Activated CD4-positive, alpha-beta memory T cell treated with anti-CD3 and anti-CD28 coated beads, Interleukin-2, amount 10 ng/mL, durations not matched to agents 7 days and 5 days (primary cell): ENCODE measurements at regions not wholly inside any gene's neighbourhood (a gene's known extent, or its start where the extent isn't known, plus 50 kb on each side); places are given as distances from the start of the nearest gene placed in this dataset.

Experiments
- CTCF ChIA-PET: fragments of 350-600 bp; sonication (Branson Sonifier 250); formaldehyde crosslinking; loops from one replicate; lab custom pipeline; 2021; ENCODE audit warnings: antibody characterized with exemption, inconsistent platforms; lab: Charles Lee
- POLR2A ChIA-PET: fragments of 350-600 bp; sonication (Branson Sonifier 250); formaldehyde crosslinking; loops from one replicate; lab custom pipeline; 2021; ENCODE audit warnings: antibody characterized with exemption; lab: Charles Lee
- DNase-seq: peaks from one replicate; pipeline ENCODE4 v3.0.0-alpha.2; 2020
- H3K27ac Mint-ChIP-seq: one replicate; pipeline ENCODE4 v1.8.0; 2021; ENCODE audit warnings: mild to moderate bottlenecking, mixed read lengths
- H3K27me3 Mint-ChIP-seq: one replicate; pipeline ENCODE4 v1.8.0; 2021; ENCODE audit warnings: mixed read lengths
- H3K36me3 Mint-ChIP-seq: one replicate; pipeline ENCODE4 v1.8.0; 2021; ENCODE audit warnings: low read depth, mixed read lengths
- H3K4me1 Mint-ChIP-seq: one replicate; pipeline ENCODE4 v1.8.0; 2021; ENCODE audit warnings: mixed read lengths
- H3K4me3 Mint-ChIP-seq: one replicate; pipeline ENCODE4 v1.8.0; 2021; ENCODE audit warnings: mild to moderate bottlenecking, mixed read lengths
- H3K9me3 Mint-ChIP-seq: one replicate; pipeline ENCODE4 v1.8.0; 2021; ENCODE audit warnings: mixed read lengths

DNA sequence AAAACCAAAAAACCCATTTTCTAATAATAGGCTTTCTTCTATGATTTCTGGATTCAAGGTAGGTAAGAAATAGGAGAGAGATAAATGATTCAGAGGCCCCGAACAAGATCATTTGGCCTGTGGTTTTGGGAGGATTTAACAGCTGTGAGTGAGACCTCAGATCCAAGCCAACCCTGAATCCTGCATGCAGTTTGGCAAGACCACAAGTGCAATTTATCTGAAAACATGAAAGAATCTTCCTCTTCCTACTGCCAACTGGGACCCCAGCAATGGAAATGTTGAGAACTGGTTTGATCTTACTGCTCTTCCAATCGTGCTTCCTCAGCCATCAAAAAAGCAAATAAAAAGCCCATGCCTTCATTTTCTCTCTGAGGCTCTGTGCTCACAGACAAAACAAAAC, 519.7 kb upstream of the TBX3 start:
- CTCF ChIA-PET: no interaction called here
- Mint-ChIP-seq H3K36me3 (no peaks in the 10 kb centered on the region), H3K27me3 (no peaks in the 10 kb centered on the region)

GRCh38 chr12:115201966-115202365, 518.0 kb upstream of the TBX3 start:
- H3K4me1 Mint-ChIP-seq: no peaks in the 10 kb centered on the region
- peaks cover 20% of the 10 kb centered on the region for H3K9me3 Mint-ChIP-seq
- H3K27me3 Mint-ChIP-seq: no peaks in the 10 kb centered on the region
- ChIA-PET POLR2A (no interaction called here), CTCF (no interaction called here)
- no peak overlapping the region for H3K27ac Mint-ChIP-seq
- no peaks in the 10 kb centered on the region for H3K36me3 Mint-ChIP-seq
- H3K4me3 Mint-ChIP-seq: no peak overlapping the region
- no peak for DNase-seq

More for the DNA sequence above, 519.7 kb upstream of the TBX3 start:
- H3K9me3 Mint-ChIP-seq: peaks cover 16% of the 10 kb centered on the region
- no peak overlapping the region for H3K27ac Mint-ChIP-seq
- no peak overlapping the region for H3K4me3 Mint-ChIP-seq
- DNase-seq: no peak
- H3K4me1 Mint-ChIP-seq: no peaks in the 10 kb centered on the region
- POLR2A ChIA-PET: no interaction called here

GRCh38 chr12:115199831-115200230, 515.9 kb upstream of the TBX3 start:
- Mint-ChIP-seq H3K36me3 (no peaks in the 10 kb centered on the region), H3K4me1 (no peaks in the 10 kb centered on the region), H3K27ac (no peak overlapping the region), H3K4me3 (no peak overlapping the region), H3K9me3 (peaks cover 12% of the 10 kb centered on the region), H3K27me3 (no peaks in the 10 kb centered on the region)
- ChIA-PET POLR2A (no interaction called here), CTCF (no interaction called here)
- DNase-seq: no peak

- POLR2A ChIA-PET: no interaction called here
- Mint-ChIP-seq H3K9me3 (peaks cover 16% of the 10 kb centered on the region), H3K27ac (no peak overlapping the region), H3K36me3 (no peaks in the 10 kb centered on the region), H3K4me1 (no peaks in the 10 kb centered on the region), H3K27me3 (no peaks in the 10 kb centered on the region), H3K4me3 (no peak overlapping the region)
- DNase-seq: no peak
- CTCF ChIA-PET: no interaction called here
Measured at GRCh38 chr12:115194857-115195256, 510.9 kb upstream of the TBX3 start.

DNA sequence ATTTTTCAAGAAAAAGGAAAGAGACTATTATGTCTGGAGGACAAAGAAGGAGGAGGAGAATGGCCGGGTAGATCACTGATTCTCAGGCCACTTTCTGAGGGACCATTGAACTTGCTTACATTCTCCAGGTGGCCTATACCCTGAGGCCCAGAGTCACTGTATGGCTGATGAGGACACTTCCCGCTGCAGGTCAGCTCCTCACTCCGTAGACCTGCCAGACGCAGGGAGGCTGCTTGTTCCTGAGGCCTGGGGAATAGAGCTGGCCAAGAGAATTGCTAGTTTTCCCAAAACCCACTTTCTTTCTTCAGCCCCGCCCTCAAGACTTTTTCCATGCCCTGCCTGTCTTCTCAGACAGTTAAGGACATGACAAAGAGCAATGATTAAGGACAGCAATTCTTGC, 510.5 kb upstream of the TBX3 start:
- ChIA-PET POLR2A (no interaction called here), CTCF (no interaction called here)
- H3K27me3 Mint-ChIP-seq: no peaks in the 10 kb centered on the region
- no peaks in the 10 kb centered on the region for H3K4me1 Mint-ChIP-seq
- H3K36me3 Mint-ChIP-seq: no peaks in the 10 kb centered on the region
- no peak for DNase-seq
- H3K9me3 Mint-ChIP-seq: peaks cover 18% of the 10 kb centered on the region
- H3K4me3 Mint-ChIP-seq: no peak overlapping the region
- no peak overlapping the region for H3K27ac Mint-ChIP-seq

DNA sequence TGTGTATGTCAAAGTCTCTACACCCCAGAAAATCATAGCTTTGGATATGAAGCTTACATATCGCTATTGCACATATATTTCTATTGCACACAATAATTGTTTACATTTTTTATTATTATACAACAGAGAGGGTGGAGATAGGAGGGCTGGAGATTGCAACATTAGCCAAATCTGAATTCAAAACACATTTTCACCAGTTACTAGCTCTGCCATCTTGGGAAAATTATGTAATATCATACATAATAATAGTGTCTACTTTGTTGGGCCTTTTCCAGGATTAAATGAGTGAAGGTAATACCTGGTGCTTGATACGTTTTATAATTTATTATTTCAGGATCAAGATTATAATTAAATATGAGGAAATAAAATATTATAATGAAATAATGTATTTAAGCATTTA, 507.4 kb upstream of the TBX3 start:
- CTCF ChIA-PET: interaction anchor here (0.7 to 0.9 kb wide), 2 partner anchors 21 to 564 kb away, joined by 3 read pairs; no protein-coding TSS in a partner anchor

DNA sequence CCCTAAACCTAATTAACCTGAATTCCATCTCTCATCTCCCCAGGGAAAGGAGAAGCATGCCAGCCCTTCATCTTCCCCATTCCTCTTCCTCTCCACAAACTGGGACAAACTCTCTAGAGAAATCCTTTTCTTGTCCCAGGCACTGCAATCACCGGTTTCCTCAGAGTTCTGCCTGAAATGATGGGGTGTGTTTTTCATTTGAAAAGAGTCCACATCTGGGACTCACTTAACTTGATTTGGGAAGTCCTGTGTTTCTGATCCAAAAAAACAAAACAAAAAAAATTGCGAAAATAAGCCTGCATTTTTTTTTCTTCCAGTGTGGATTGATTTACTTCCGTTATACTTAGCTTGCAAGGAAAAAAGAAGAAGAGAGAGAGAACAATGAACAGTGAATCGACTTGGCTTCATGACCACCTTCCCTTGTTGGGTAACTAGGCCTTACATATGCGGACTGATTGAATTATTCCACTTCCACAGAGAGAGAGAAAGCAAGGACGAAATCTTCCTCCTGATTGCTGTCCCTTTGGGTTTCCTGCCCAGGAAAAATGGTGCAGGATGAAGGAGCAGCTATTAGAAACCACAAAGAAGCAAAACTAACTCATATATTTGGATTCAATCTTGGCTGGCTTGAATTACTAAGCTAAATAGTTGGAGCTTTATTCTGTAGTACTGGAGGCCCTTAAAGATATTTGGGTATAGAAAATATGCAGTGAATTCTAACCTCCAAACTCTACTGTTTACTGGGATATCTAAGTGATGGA, 506.2 kb upstream of the TBX3 start:
- Mint-ChIP-seq H3K27ac (no peak overlapping the region), H3K4me1 (no peaks in the 10 kb centered on the region), H3K4me3 (no peak overlapping the region), H3K27me3 (no peaks in the 10 kb centered on the region), H3K36me3 (no peaks in the 10 kb centered on the region), H3K9me3 (peaks cover 15% of the 10 kb centered on the region)
- ChIA-PET POLR2A (no interaction called here), CTCF (interaction anchor here (0.7 to 0.9 kb wide), 3 partner anchors 23 to 563 kb away, joined by 3 read pairs; no protein-coding TSS in a partner anchor)
- no peak for DNase-seq

More for the DNA sequence above, 507.4 kb upstream of the TBX3 start:
- no peak for DNase-seq
- Mint-ChIP-seq H3K27me3 (no peaks in the 10 kb centered on the region), H3K4me3 (no peak overlapping the region), H3K36me3 (no peaks in the 10 kb centered on the region), H3K9me3 (peaks cover 12% of the 10 kb centered on the region), H3K4me1 (no peaks in the 10 kb centered on the region), H3K27ac (no peak overlapping the region)
- POLR2A ChIA-PET: no interaction called here

- ChIA-PET POLR2A (no interaction called here), CTCF (no interaction called here)
- Mint-ChIP-seq H3K27ac (no peak overlapping the region), H3K27me3 (no peaks in the 10 kb centered on the region), H3K4me1 (no peaks in the 10 kb centered on the region), H3K9me3 (peaks cover 13% of the 10 kb centered on the region), H3K4me3 (no peak overlapping the region), H3K36me3 (no peaks in the 10 kb centered on the region)
- DNase-seq: no peak
Measured at GRCh38 chr12:115185506-115185905, 501.5 kb upstream of the TBX3 start.

- CTCF ChIA-PET: no interaction called here
- Mint-ChIP-seq H3K27ac (no peak overlapping the region), H3K36me3 (no peaks in the 10 kb centered on the region), H3K9me3 (peaks cover 7% of the 10 kb centered on the region), H3K27me3 (no peaks in the 10 kb centered on the region), H3K4me1 (no peaks in the 10 kb centered on the region), H3K4me3 (no peak overlapping the region)
- no peak for DNase-seq
- POLR2A ChIA-PET: no interaction called here
Measured at GRCh38 chr12:115183752-115184151, 499.8 kb upstream of the TBX3 start.

GRCh38 chr12:115177899-115178298, 493.9 kb upstream of the TBX3 start:
- H3K27ac Mint-ChIP-seq: no peak overlapping the region
- H3K4me3 Mint-ChIP-seq: no peak overlapping the region
- H3K4me1 Mint-ChIP-seq: no peaks in the 10 kb centered on the region
- POLR2A ChIA-PET: no interaction called here
- no peak for DNase-seq
- H3K9me3 Mint-ChIP-seq: no peaks in the 10 kb centered on the region
- no peaks in the 10 kb centered on the region for H3K27me3 Mint-ChIP-seq
- CTCF ChIA-PET: no interaction called here
- H3K36me3 Mint-ChIP-seq: no peaks in the 10 kb centered on the region

- no peak for DNase-seq
- Mint-ChIP-seq H3K27ac (no peak overlapping the region), H3K27me3 (no peaks in the 10 kb centered on the region), H3K4me1 (no peaks in the 10 kb centered on the region), H3K4me3 (no peak overlapping the region), H3K36me3 (no peaks in the 10 kb centered on the region), H3K9me3 (no peaks in the 10 kb centered on the region)
- ChIA-PET POLR2A (no interaction called here), CTCF (no interaction called here)
Measured at GRCh38 chr12:115176741-115177400, 492.9 kb upstream of the TBX3 start.

DNA sequence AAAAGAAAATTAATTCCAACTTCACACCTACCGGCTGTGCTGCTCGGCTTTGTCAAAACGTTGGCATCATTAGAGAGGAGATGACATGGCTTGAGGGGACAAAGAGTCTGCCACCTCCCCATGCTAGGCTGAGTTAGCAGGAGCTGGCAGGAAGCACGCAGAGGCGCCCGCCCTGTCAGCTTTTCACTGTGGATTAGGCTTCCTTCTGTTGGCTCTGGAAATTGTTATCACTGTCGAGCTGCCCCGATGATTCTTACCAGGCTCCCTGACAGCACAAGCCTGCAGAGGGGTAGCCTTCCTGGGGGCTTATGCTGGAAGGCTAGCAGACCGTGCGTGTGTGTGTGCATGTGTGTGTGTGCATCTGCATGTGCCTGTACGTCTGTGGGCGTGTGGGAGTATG, 490.9 kb upstream of the TBX3 start:
- peaks cover 4% of the 10 kb centered on the region for H3K9me3 Mint-ChIP-seq
- H3K4me3 Mint-ChIP-seq: no peak overlapping the region
- CTCF ChIA-PET: no interaction called here
- no peak overlapping the region for H3K27ac Mint-ChIP-seq
- no peak for DNase-seq
- no peaks in the 10 kb centered on the region for H3K4me1 Mint-ChIP-seq
- H3K27me3 Mint-ChIP-seq: no peaks in the 10 kb centered on the region
- H3K36me3 Mint-ChIP-seq: no peaks in the 10 kb centered on the region
- POLR2A ChIA-PET: no interaction called here

DNA sequence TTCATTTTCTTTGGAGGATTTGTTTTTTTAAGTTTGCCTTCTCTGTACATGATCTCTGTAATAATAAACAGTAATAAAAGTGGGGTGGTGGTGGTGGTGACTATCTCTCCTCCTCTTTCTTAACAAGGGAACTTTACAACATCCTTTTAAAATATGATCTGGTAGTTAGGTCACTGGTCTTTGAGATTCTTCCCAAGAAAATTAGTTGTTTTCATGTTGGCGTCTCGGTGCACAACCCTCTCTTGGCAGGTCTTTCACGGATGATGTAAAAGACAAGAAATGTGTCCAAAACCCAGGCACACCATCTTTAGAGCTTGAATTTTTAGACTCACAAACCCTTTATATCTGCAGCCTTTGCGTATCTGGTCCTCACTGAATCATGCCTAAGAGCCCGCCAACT, 488.5 kb upstream of the TBX3 start:
- POLR2A ChIA-PET: no interaction called here
- CTCF ChIA-PET: no interaction called here
- Mint-ChIP-seq H3K36me3 (no peaks in the 10 kb centered on the region), H3K9me3 (peaks cover 4% of the 10 kb centered on the region), H3K27ac (no peak overlapping the region), H3K27me3 (no peaks in the 10 kb centered on the region), H3K4me1 (no peaks in the 10 kb centered on the region), H3K4me3 (no peak overlapping the region)
- no peak for DNase-seq

- H3K4me3 Mint-ChIP-seq: no peak overlapping the region
Measured at GRCh38 chr12:115169981-115170380, 486.0 kb upstream of the TBX3 start.

More at GRCh38 chr12:115169981-115170380, 486.0 kb upstream of the TBX3 start:
- no peaks in the 10 kb centered on the region for H3K36me3 Mint-ChIP-seq
- H3K27me3 Mint-ChIP-seq: no peaks in the 10 kb centered on the region
- no peak for DNase-seq
- peaks cover 6% of the 10 kb centered on the region for H3K9me3 Mint-ChIP-seq
- ChIA-PET POLR2A (no interaction called here), CTCF (no interaction called here)
- no peaks in the 10 kb centered on the region for H3K4me1 Mint-ChIP-seq
- H3K27ac Mint-ChIP-seq: no peak overlapping the region
